ENCODE measurements at regions not wholly inside any gene's neighbourhood (a gene's known extent, or its start where the extent isn't known, plus 50 kb on each side); places are given as distances from the start of the nearest gene placed in this dataset.

DNA sequence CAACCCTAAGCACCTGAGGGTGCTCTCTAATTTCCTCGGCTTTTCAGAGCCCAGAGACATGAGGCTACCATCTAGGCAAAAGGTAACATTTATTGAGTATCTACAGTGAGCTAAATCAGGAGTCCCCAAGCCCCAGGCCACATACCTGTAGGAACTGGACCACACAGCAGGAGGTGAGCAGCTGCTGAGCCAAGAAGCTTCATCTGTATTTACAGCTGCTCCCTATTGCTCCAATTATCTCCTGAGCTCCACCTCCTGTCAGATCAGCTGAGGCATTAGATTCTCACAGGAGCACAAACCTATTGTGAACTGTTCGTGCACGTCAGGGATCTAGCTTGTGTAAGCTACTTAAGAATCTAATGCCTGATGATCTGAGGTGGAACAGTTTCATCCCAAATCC, 70.2 kb downstream of the RND3 start:
- DNase-seq (ENCODE audit: low spot score): no peak

DNA sequence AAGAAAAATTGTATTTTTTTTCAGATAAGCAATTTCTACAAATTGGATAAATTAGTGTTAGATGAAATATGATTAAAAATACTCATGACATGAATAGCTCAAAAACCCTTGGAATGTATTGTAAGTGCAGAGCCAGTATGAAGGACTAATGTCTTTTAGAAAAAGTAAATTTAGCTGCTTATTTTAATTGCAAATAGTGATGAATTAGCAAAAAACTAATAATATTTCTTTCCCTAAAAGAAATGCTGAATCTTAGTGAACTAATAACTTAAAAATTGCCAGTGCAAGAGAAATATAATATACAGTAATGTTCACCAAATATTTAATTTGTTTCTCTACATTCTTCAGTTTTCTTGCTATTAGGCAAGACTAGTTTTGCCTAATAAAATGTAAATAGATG, 72.4 kb downstream of the RND3 start:
- DNase-seq (ENCODE audit: low spot score): no peak

DNA sequence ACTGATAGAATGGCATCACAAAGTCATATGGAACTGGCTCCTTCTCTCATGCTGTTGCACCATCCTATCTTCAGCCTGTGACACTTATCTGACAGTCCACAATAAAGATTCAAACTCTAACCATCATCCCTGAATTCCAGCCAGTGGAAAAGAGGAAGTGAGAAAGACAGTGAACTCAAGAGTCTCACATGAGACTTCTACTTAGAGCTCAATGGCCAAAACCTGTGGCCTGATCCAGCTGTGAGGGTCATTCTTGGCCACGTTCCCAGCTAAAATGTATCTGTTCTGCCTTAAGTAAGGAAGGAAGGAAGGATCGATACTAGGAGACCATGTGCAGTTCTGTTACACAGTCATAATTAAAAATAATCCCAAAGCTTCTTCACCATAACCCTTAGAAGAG, 73.6 kb downstream of the RND3 start:
- DNase-seq (ENCODE audit: low spot score): no peak

DNA sequence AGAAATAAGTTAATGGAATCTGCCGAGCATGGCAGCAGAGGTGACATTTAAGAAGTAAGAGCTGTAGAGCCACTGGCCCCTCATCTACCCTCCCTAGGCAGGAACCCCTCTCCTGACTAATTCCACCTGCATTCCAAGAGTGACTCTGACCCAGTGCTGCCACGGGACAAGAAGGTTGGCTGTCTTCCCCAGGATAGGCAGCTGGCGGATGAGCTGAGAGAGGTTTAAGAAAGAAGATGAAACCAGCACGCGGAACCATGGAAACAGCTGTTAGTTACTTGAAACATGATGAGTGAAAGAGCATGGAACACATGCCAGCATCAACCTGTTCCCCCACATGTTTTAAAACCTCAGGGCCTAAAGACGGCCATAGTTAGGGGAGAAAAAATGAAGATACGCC, 74.1 kb downstream of the RND3 start:
- no peak for DNase-seq (ENCODE audit: low spot score)

- DNase-seq (ENCODE audit: low spot score): no peak
These were observed 76.7 kb downstream of the RND3 start for GRCh38 chr2:150410809-150411208.

GRCh38 chr2:150409196-150409595, 78.3 kb downstream of the RND3 start:
- no peak for DNase-seq (ENCODE audit: low spot score)

DNA sequence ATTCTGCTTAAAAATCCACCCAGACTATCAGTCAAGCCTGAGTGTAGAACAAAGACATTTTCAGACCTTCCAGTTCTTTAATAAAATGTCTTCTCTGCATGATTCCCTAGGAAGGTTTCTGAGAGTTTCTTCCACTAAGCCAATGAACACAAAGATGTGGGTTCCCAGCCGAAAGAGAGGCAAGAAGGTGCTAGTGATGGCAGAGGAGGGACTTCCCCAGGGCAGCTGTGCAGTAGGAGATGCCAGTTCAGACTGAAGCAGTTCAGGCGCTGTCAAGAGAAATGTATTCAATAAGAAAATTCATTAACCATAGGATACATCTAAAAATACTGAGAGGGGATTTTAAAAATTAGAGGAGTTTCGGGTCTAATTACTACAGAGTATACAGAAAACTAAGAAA, 83.3 kb downstream of the RND3 start:
- DNase-seq (ENCODE audit: low spot score): no peak

GRCh38 chr2:150403457-150403856, 84.0 kb downstream of the RND3 start:
- DNase-seq (ENCODE audit: low spot score): no peak

DNA sequence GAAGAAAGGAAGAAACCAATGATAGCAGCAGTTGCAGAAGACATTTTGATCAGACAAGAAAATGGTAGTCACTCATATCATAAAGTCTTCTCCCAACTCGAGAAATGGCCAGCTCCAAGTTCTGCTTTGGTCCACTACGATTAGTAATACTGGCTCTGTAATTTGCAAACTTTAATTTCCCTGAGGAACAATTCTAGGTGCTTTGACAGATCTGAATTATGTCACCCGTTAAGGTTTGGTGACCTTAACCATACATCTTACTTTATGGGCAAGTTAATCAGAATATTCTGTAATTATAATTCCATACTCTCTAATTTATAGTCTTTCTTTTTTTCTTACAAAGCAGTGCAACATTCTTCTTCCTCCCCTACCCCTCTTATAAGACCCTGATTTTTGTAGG, 84.5 kb downstream of the RND3 start:
- DNase-seq (ENCODE audit: low spot score): no peak

DNA sequence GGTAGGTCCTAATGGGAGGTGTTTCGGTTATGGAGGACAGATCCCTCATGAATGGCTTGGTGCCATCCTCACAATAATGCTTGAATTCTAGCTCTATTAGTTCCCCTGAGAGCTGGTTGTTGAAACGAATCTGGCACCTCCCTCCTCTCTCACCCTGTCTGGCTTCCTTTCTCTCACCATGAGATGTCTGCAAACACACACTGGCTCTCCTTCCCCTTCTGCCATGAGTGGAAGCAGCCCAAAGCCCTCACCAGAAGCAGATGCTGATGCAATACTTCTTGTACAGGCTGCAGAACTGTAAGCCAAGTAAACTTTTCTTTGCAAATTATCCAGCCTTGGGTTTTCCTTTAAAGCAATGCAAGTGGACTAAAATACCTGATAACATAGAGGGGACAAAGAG, 86.6 kb downstream of the RND3 start:
- DNase-seq (ENCODE audit: low spot score): no peak

- no peak for DNase-seq (ENCODE audit: low spot score)
These were observed 94.9 kb downstream of the RND3 start for GRCh38 chr2:150392614-150393013.

DNA sequence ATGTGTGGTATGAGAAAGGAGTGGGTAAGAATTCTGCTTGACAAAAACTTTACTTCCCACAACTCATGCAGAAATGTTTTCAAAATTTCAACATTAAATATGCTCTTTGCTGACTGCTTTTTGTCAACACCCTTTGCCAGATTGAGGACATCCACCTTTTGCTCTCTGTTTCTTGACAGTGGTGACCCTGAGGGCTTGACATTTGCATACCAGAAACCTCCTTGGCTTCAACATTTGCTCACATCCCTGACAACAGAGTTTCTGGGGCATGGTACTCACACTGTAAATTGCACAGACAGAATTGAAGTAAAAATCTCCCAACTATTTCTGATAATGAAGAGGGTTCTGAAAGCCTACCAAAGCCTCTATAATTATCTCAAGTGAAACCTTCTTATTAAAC, 95.7 kb downstream of the RND3 start:
- DNase-seq (ENCODE audit: low spot score): no peak

DNA sequence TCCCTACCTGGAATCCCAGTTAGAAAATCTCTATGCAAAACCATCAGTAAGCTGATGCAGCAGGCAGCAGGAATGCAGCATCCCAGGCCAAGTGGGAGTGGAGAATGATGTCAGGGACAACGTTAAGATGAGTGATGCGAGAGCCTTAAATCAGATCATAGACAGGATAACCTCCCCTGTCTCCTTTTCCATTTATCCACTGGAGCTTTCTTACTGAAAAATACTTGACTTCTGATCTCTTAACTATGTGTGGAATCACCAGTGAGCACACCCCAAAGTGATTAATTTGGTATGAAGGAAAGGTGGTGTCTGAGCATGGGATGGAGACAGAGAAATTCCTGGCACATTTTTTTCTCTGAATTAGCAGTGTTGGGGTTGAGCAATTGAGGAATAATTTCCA, 98.0 kb downstream of the RND3 start:
- DNase-seq (ENCODE audit: low spot score): no peak

DNA sequence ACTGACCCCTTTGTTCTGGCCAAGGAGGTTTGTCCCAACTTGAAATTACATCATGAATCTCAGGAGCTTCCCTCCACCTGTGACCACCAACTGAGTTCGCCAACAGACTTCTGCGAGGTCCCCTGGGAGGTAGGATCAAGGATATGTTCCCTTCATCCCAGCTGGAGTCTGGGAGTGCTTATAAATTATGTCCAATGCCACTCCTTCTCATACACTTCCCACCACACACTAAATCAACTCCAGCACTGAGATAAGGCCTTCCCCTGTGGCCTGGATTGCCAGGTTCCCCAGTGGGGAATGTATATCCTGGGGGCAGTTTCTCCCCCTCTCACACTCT, 99.2 kb downstream of the RND3 start:
- no peak for DNase-seq (ENCODE audit: low spot score)

DNA sequence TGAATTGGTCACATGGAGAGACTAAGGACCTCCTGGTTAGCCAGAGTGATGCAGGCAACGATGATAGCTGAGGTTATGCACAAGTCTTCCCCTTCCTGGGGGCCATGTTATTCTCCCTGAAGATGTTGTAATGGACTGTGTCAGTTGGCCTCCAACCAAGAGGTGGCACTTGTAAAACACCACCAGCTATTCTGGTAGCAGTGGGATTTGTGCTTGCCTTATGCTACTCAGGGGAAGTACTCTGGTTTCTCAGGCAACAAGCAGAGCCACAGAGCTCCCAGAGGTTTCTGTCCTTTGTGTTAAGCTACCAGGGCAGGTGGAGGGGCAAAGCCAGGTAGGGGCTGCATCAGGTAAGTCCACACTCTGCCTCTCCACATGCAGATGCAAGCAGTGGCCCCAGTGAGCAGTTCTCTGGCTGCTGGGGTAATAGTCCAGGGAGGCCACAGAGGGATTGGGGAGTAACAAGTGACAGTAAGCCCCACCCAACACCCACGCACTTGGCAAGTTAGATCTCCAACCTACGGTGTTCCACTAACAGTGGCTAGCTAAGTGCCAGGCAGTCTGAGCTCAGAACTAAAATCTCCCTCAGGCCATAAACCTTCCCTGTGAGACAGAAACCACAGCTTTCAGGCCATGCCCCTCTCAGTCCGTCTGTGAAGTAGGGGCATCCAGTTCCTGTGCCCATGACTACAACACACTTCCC, 99.7 kb downstream of the RND3 start:
- no peak for DNase-seq (ENCODE audit: low spot score)

GRCh38 chr2:150385211-150385610, 102.3 kb downstream of the RND3 start:
- DNase-seq (ENCODE audit: low spot score): no peak

DNA sequence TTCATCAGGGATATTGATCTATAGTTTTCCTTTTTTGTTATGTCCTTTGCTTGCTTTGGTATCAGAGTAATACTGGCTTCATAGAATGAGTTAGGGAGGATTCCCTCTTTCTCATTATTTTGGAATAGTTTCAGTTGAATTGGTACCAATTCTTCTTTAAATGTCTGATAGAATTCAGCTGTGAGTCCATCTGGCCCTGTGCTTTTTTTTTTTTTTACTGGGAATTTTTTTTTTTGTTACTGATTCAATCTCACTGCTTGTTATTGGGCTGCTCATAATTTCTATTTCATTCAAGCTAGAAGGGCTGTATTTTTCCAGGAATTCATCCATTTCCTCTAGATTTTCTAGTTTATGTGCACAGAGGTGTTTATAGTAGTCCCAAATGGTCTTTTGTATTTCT, 103.9 kb downstream of the RND3 start:
- no peak for DNase-seq (ENCODE audit: low spot score)

DNA sequence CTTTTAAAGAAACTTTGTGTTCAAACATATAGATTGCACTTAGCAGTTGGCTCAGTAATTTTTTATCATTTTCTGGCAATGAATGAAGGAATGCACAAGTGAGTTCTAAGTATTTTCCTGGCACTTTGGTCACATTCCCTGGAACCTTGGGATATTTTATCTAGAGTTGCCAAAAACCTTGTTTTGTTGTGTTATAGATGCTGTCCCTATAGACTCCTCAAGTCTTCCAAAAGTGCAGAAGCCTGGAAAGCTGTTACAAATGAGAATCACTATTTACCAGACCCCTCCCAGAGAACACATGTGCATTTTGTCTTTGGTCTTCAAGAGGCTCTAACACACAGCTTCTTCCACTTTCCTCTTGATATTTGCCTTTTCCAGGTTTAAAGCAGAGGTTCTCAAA, 108.3 kb downstream of the RND3 start:
- DNase-seq (ENCODE audit: low spot score): no peak

DNA sequence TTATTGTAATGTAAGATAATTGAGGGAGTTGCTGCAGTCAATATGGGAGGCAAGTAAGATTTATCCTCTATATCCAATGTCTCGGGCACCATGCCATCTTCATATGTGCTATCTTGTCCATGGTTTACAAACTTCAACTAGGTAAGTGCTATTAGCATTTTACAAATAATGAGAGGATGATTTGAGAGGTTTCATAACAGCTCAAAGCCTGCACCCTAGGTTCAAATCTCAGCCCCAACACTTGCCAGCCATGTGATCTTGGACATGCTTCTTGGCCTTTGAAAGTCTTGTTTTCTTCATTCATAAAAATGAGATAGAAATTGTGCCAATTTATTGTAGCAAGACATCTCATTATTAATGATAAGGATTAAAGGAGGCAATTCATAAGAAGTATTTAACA, 108.8 kb downstream of the RND3 start:
- no peak for DNase-seq (ENCODE audit: low spot score)

DNA sequence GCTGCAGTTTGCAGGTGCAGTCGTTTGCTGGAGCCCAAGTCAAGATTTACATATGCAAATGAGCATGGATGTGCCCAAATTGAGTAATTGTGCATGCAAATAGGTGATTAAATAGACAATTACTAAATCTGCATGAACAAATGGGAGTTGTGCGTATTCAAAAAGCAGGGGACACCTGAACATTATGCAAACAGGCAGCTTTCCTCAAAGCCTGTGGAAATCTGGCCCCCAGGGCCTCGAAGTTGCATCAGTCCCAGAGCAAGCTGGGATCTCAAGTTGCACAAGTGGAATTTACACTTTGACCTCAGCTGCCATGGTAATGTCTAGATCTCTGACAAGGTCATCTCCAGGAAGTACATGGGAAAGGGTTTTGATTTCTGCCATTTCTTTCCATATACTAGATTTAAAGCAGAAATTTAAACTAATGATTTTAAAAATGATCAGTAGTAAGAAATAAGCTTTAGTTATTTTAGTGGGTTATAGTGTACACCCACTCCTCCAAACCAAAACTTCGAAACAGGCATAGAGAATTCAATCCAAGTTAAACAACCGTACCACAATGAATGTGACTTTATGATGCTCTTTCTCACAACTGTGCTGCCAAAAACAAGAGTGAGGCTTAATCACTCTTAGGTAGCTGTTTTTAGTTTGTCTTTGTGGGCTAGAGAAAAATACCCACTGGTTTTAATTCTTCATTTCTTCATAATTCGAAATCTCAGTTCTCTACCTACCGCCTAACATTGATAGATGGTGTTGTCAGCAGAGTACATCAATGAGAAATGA, 110.7 kb downstream of the RND3 start:
- no peak for DNase-seq (ENCODE audit: low spot score)

- no peak for DNase-seq (ENCODE audit: low spot score)
These were observed 112.1 kb downstream of the RND3 start for GRCh38 chr2:150375333-150375732.

GRCh38 chr2:150374492-150374891, 113.0 kb downstream of the RND3 start:
- DNase-seq (ENCODE audit: low spot score): no peak

DNA sequence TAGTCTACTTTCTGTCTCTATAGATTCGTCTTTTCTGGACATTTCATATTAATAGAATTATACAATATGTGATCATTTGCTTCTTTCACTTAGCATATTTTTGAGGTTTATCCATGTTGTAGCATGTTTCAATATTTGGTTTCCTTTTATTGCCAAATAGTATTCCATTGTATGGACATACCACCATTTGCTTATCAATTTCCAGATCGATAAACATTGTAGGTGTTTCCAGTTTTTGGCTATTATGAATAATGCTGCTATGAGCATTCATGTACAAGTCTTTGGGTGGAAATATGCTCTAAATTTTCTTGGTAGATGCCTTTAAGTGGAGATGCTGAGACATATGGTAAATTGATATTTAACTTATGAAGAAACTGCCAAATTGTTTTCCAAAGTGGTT, 114.1 kb downstream of the RND3 start:
- DNase-seq (ENCODE audit: low spot score): no peak
